Activated CD8-positive, alpha-beta T cell treated with anti-CD3 and anti-CD28 coated beads for 36 hours (primary cell): ENCODE measurements at regions not wholly inside any gene's neighbourhood (a gene's known extent, or its start where the extent isn't known, plus 50 kb on each side); places are given as distances from the start of the nearest gene placed in this dataset.

Source experiments
- ATAC-seq: fragments of 200-7000 bp; cut with Tn5 transposase; one replicate; pipeline ENCODE4 v1.10.0; 2021; ENCODE audit warnings: mild to moderate bottlenecking, moderate library complexity
- CTCF ChIA-PET: fragments of 350-600 bp; sonication (Branson Sonifier 250); formaldehyde crosslinking; loops from one replicate; lab custom pipeline; 2021; ENCODE audit warnings: antibody characterized with exemption; lab: Charles Lee
- POLR2A ChIA-PET: fragments of 350-600 bp; sonication (Branson Sonifier 250); formaldehyde crosslinking; loops from one replicate; lab custom pipeline; 2021; ENCODE audit warnings: antibody characterized with exemption; lab: Charles Lee
- DNase-seq: peaks from one replicate; pipeline ENCODE4 v3.0.0-alpha.2; 2020
- H3K27ac Mint-ChIP-seq: one replicate; pipeline ENCODE4 v1.8.0; 2021; ENCODE audit warnings: mild to moderate bottlenecking, mixed read lengths
- H3K27me3 Mint-ChIP-seq: one replicate; pipeline ENCODE4 v1.8.0; 2021; ENCODE audit warnings: mixed read lengths
- H3K36me3 Mint-ChIP-seq: one replicate; pipeline ENCODE4 v1.8.0; 2021; ENCODE audit warnings: low read depth, mixed read lengths
- H3K4me1 Mint-ChIP-seq: one replicate; pipeline ENCODE4 v1.8.0; 2021; ENCODE audit warnings: low read depth, mixed read lengths
- H3K4me3 Mint-ChIP-seq: one replicate; pipeline ENCODE4 v1.8.0; 2021; ENCODE audit warnings: mild to moderate bottlenecking, moderate library complexity, mixed read lengths
- H3K9me3 Mint-ChIP-seq: one replicate; pipeline ENCODE4 v1.8.0; 2021; ENCODE audit warnings: mixed read lengths
- intact Hi-C: fragments of 100-400 bp; cut with micrococcal nuclease; formaldehyde crosslinking; loops from one replicate; pipeline ENCODE4 v1.10.0; 2022
- TF ChIP-seq, protein P1 (sequence below): fragments of 200-600 bp; IDR thresholded peaks from one replicate; pipeline ENCODE4 v1.8.0; 2022; ENCODE audit warnings: antibody characterized with exemption, mild to moderate bottlenecking

DNA sequence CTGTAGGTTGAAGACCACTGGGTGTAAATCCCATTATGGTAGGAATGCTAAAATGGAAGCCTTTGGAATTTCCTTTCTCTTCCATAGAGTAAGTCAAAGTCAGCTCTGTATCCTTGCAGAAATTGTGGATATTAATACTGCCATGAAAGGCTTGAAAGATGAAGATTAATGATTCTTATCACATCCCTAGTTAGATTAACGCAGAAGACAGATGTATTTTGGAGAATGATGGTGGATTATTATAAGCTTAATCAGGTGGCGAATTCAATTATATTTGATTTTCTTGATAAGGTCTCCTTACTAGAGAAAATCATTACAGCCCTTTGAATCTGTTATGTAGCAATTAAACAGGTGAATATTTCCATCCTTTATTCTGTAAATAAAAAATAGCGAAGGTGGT lies 270.1 kb downstream of the PHF14 start:
- ChIA-PET CTCF (interaction anchor here (1.1 kb wide), 1 partner anchor 32 kb away, joined by 3 read pairs; no protein-coding TSS in a partner anchor), POLR2A (no interaction called here)
- intact Hi-C loops, result no loop called here
- Mint-ChIP-seq H3K27me3 (peaks cover 4% of the 10 kb centered on the region), H3K36me3 (no peaks in the 10 kb centered on the region), H3K4me3 (no peak overlapping the region), H3K9me3 (no peaks in the 10 kb centered on the region), H3K4me1 (no peaks in the 10 kb centered on the region), H3K27ac (no peak overlapping the region)
- TF ChIP-seq, protein P1, sequence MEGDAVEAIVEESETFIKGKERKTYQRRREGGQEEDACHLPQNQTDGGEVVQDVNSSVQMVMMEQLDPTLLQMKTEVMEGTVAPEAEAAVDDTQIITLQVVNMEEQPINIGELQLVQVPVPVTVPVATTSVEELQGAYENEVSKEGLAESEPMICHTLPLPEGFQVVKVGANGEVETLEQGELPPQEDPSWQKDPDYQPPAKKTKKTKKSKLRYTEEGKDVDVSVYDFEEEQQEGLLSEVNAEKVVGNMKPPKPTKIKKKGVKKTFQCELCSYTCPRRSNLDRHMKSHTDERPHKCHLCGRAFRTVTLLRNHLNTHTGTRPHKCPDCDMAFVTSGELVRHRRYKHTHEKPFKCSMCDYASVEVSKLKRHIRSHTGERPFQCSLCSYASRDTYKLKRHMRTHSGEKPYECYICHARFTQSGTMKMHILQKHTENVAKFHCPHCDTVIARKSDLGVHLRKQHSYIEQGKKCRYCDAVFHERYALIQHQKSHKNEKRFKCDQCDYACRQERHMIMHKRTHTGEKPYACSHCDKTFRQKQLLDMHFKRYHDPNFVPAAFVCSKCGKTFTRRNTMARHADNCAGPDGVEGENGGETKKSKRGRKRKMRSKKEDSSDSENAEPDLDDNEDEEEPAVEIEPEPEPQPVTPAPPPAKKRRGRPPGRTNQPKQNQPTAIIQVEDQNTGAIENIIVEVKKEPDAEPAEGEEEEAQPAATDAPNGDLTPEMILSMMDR, result no peak
- DNase-seq, result no peak
- no peak for ATAC-seq

DNA sequence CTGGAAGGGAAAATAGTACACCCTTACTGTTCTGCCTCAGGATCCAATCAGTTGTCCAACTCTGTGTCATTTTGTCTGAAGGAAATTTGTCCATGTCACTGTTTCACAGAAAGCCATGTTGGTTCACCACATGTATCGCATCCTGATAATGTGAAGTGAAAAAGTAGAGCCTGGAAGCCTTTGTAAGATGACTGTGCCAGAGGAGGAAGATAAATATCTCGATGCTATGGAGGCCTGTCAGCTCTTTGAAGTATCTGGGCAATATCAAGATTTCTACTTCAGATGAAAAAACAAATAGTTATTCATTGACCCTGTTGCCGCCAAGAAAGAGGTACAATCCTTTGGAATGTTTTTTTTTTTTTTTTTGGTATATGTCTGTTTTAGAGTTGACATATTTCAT lies 270.5 kb downstream of the PHF14 start:
- POLR2A ChIA-PET, result interaction anchor here (0.6 kb wide), 1 partner anchor 869 kb away, joined by 3 read pairs; no protein-coding TSS in a partner anchor
- CTCF ChIA-PET, result interaction anchor here (1.1 kb wide), 1 partner anchor 32 kb away, joined by 3 read pairs; no protein-coding TSS in a partner anchor
- H3K4me1 Mint-ChIP-seq, result no peaks in the 10 kb centered on the region
- TF ChIP-seq, protein P1, result no peak
- H3K9me3 Mint-ChIP-seq, result no peaks in the 10 kb centered on the region
- DNase-seq (no peak), ATAC-seq (no peak)
- peaks cover 4% of the 10 kb centered on the region for H3K27me3 Mint-ChIP-seq
- no peaks in the 10 kb centered on the region for H3K36me3 Mint-ChIP-seq
- intact Hi-C loops, result no loop called here
- no peak overlapping the region for H3K27ac Mint-ChIP-seq
- H3K4me3 Mint-ChIP-seq, result no peak overlapping the region

DNA sequence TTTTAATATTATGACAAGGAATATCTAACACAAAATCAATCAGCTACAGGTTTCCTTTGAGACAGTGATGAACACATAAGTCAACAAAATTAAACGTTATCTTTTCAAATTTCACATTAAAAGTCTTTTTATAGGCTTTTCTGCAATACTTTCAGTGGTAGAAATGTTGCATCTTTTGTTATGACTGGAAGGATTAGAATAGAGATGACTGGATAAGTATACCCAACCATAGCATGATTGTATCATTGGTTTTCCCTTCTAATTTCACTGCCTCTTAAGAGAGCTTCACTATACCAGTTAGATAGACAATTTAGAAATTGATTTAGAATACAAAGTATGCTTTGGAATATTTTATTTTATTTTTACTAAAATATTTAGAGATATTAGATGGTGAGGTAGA lies 273.9 kb downstream of the PHF14 start:
- ChIA-PET CTCF (interaction anchor here (0.8 kb wide), 1 partner anchor 13 kb away, joined by 3 read pairs; no protein-coding TSS in a partner anchor), POLR2A (no interaction called here)
- no peaks in the 10 kb centered on the region for H3K9me3 Mint-ChIP-seq
- no peak overlapping the region for H3K4me3 Mint-ChIP-seq
- ATAC-seq, result no peak
- no peaks in the 10 kb centered on the region for H3K36me3 Mint-ChIP-seq
- DNase-seq, result no peak
- H3K27ac Mint-ChIP-seq, result no peak overlapping the region
- no peaks in the 10 kb centered on the region for H3K4me1 Mint-ChIP-seq
- intact Hi-C loops, result no loop called here
- TF ChIP-seq, protein P1, result no peak
- peaks cover 6% of the 10 kb centered on the region for H3K27me3 Mint-ChIP-seq

DNA sequence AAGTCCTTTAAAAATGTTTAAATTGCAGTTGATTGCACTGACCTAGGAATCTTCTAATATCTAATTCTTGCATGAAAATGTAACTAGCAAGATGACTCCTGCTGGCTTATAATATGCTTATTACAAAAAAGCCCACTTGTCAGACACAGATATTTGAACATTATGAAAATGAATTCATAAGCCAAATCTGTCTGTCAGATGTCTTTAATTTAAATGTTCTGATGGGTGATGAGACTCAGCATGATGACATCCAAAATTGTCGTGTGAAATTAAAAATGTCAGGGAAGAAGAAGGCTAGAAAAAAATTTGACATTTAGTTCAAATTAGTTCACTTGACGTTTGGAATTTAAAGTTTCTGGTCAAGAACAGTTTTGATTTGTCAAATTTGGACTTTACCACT lies 277.8 kb downstream of the PHF14 start:
- intact Hi-C loops, result no loop called here
- CTCF ChIA-PET, result no interaction called here
- TF ChIP-seq, protein P1, result no peak
- POLR2A ChIA-PET, result no interaction called here
- DNase-seq, result no peak
- Mint-ChIP-seq H3K27ac (no peak overlapping the region), H3K4me3 (no peak overlapping the region), H3K36me3 (no peaks in the 10 kb centered on the region), H3K9me3 (no peaks in the 10 kb centered on the region), H3K27me3 (peaks cover 4% of the 10 kb centered on the region), H3K4me1 (no peaks in the 10 kb centered on the region)
- ATAC-seq, result no peak

DNA sequence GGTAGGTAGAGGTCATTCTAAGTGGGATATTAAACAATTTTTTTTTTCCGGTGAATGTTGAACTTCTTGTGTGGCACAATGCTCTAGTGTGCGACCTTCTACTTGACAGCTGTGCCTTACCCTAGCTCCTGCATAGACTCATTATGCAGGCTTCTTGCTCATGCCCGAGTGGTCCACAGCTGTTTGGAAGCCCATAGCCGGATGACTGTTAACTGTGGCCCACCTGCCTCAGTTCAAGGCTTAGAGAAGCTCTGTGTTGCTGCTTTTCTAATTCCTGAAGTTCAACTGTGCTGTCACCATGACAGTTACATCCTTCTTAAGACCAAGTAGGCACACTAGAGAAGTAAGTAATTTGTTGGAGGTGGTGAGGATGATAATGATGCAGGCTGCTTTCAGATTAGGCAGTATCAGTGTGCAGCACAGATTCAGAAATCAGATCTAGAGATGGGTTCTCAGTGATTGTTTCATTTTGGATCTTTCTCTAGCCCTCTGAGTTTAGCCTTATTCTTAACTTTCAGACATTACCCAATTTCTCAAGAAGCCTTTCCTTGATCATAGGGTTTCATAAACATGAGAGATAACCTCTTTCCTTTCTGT lies 278.4 kb downstream of the PHF14 start:
- H3K4me1 Mint-ChIP-seq, result no peaks in the 10 kb centered on the region
- CTCF ChIA-PET, result no interaction called here
- peaks cover 4% of the 10 kb centered on the region for H3K27me3 Mint-ChIP-seq
- POLR2A ChIA-PET, result no interaction called here
- no peak overlapping the region for H3K4me3 Mint-ChIP-seq
- TF ChIP-seq, protein P1, result no peak
- DNase-seq (no peak), ATAC-seq (no peak)
- H3K27ac Mint-ChIP-seq, result no peak overlapping the region
- intact Hi-C loops, result no loop called here
- no peaks in the 10 kb centered on the region for H3K36me3 Mint-ChIP-seq
- H3K9me3 Mint-ChIP-seq, result no peaks in the 10 kb centered on the region
